Activated CD8-positive, alpha-beta memory T cell treated with anti-CD3 and anti-CD28 coated beads for 1 hour (primary cell): ENCODE measurements at regions not wholly inside any gene's neighbourhood (a gene's known extent, or its start where the extent isn't known, plus 50 kb on each side); places are given as distances from the start of the nearest gene placed in this dataset.

Experiments used
- DNase-seq, 2 donors: peaks; one replicate each; pipeline ENCODE4 v3.0.0-alpha.2; 2020; ENCODE audit warnings: low read depth in 1 of 2; ENCODE audit errors: extremely low read depth in 1 of 2

- no peak for DNase-seq
Observed at GRCh38 chr9:135249711-135250110, 162.2 kb downstream of the OLFM1 start.

- DNase-seq: no peak
Observed at GRCh38 chr9:135251331-135251761, 163.9 kb downstream of the OLFM1 start.

DNA sequence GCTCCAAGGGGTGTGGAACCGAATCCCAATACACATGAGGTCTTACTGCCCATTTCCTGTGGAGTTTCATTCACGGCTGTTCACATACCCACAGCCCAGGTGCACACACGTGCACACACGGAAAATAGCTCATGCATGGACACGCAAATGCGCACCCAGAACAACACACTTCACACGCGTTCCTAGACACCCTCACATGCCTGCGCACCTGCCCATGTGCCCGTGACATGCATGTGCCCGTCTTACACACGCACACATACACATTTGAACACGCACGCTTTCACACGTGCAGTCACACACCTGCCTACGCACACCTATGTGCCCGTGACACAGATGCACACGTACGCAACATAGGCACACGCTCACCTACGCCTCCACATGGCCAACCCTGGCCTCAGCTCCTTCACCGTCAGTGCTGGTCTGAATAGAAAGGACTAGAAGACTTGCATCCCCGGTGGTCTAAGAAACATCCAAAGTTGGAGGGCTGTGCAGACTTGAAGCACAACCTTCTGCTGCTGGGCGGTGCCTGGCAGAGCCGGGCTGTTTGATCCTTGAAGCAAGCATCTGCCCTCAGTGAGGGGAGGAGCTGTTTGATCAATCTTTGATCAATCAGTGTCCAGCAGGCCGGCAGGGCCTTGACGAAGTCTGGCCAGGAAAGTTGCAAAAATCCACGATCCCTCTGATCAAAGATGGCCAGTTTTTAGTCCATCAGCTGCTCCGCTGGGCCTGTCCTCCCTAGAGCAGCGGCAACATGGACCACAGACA is 164.7 kb downstream of the OLFM1 start:
- DNase-seq: no peak

- DNase-seq: no peak
Observed at GRCh38 chr9:135252980-135253304, 165.5 kb downstream of the OLFM1 start.

DNA sequence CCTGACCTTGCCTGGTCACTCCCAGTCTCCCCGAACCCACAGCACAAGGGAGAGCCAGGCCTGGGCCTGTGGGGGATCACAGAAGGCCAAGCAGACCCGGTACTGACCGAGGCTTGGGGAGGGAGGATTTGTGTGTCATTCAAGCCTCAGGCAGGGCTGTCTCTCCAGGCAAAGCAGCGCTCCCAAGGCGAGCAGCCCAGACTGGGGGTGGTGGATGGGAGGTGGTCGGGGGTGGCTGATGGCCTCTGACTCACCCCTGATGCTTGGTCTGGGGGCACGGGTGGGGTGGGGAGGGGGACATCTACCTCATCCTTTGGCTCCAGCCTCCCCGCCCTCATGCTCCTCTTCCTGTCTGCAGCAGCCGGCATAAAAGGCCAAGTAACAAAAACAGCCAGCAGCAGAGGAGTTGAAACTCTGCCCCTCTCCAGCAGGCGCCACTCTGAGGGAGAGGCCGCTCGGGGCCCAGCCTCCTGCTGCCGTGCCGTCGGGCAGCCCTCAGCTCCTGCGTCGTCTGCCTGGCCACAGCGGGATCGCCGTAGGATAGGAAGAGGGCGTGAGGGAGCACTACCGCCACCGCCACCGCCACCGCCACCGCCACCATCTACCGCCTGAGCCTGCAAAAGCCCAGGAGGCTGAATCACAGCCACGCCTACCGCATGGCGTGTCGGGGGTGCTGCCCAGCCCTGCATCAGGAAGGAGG is 166.0 kb downstream of the OLFM1 start:
- DNase-seq: no peak

- no peak for DNase-seq
Observed at GRCh38 chr9:135254176-135255032, 166.9 kb downstream of the OLFM1 start.

- no peak for DNase-seq
Observed at GRCh38 chr9:135255033-135255840, 167.8 kb downstream of the OLFM1 start.

- DNase-seq: no peak
Observed at GRCh38 chr9:135255841-135256580, 168.5 kb downstream of the OLFM1 start.

DNA sequence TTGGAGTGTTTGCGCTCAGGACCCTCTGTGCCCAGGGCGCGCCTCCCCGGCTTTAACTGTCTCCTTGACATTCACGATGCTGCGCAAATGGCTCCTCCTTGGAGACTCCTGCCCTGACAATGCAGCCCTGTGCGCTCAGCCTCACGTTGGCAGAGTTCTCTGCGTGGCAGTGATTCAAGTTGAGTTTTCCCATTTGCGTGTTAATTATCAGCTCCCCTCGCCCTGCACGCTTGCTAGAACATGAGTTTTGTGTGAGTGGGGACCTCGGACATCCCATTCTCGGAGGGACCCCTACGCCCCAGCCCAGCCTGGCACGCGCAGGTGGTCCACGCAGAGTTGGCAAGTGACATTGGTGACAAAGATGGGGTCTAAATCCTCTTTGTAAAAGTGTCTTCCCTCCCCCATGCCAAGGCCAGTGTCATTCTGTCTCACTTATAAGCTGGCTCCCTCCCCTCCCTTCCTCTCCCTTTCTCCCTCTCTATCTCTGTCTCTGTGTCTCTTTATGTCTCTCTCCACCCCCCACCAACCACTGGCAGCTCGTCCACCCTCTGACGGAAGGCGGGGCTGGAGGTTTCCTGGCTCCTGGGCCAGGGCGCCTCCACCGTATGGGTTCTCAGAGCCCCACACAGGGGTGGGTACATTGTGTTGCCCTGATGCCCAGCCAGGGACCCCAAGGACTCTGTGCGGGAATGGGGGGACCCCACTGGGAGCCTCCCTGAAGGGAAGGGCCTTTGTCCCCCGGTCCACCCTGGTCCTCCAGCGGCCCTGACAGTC is 169.3 kb downstream of the OLFM1 start:
- DNase-seq: no peak

- no peak for DNase-seq
Observed at GRCh38 chr9:135258461-135258860, 171.0 kb downstream of the OLFM1 start.

- DNase-seq: no peak
Observed at GRCh38 chr9:135259273-135259672, 171.8 kb downstream of the OLFM1 start.

DNA sequence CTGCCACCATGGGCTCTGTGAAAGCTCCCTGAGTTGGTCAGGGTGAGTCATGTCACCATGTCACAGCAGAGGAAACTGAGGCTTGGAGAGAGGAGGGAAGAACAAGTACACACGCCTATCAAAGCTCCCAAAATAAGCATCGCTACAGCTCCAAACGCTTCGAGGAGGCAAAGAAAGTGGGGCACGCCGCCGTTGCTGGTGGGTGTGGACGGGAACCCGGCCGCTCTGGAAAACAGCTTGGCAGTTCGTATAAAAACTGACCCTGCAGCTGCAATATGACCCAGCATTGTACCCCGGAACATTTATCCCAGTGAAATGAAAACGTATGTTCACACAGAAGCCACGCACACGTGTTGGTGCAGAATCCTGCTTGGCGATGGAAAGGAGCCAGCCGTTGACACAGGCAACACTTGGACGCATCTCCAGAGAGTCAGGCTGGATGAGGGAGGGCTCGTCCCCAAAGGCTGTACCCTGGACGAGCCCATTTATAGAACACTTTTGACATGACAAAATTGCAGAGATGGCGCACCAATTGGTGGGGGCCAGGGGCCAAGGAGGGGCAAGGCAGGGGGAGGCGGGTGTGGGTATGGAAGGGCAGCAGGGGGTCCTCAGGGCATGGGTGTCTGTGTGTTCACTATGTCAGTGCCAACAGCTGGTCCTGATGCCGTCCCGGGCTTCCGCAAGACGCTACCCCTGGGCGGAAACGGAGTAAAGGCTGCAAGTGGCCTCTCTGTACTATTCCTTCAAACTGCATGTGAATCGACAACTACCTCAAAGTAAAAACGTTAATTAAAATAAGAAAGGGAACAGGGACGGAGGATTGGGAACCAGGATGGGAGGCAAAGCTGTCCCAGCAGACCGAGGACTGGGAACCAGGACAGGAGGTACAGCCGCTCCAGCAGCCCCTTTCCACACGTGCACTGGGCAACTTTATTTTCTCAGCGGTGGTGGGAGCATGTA is 173.0 kb downstream of the OLFM1 start:
- DNase-seq: no peak

DNA sequence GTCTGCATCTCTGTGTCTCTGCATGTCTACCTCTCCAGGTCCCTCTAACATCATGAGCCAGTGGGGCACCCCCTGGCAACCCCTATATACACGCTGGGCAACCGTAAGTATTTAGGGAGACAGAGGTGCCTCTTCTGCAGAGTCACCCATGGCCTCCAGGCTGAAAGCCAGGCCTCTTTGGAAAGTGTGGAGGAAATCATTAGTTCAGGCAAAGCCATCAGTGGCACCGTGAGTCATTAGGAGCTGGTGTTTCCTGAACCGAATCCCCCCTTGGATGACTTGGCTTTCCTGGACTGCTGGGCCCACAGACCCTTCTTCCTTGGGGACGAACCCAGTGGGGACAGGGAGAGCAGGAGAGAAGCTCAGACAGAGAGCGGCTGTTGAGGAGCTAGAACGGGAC is 174.8 kb downstream of the OLFM1 start:
- DNase-seq: no peak

DNA sequence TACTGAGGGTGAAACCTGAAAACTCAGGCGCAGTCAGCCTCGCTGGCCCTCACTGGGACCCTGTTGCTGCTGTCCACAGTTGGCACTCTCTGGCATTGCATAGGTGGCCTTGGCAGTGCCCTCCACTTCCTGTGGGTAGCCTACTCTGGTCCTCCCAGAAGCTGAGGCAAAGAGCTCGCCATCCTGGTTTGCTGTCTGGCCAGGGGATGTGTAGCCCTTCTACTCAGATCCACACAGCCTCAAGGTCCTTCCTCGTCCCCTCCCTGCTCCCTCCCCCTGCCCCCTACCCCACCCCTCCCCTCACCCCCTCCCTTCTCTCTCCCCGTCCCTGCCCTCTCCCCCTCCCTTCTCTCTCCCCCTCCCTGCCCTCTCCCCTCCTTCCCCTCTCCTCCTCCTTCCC is 176.0 kb downstream of the OLFM1 start:
- no peak for DNase-seq

DNA sequence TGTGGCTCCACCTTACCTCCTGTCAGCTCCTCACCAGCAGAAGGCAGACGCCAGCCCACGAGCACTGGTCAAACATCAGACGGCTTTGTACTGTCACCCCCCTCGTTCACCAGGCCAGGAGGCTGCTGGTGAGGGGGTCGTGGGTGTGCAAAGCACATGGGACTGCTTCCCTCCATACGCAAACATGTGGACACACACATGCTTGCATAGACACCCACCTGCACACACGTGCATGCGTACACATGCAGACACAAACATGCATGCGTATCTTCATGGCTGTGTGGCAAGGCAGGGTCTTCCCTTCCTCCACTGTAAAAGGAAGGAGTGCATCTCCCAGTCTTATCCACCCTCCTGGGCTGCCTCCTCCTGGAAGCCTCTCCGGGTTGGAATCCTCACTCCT is 178.5 kb downstream of the OLFM1 start:
- DNase-seq: no peak

DNA sequence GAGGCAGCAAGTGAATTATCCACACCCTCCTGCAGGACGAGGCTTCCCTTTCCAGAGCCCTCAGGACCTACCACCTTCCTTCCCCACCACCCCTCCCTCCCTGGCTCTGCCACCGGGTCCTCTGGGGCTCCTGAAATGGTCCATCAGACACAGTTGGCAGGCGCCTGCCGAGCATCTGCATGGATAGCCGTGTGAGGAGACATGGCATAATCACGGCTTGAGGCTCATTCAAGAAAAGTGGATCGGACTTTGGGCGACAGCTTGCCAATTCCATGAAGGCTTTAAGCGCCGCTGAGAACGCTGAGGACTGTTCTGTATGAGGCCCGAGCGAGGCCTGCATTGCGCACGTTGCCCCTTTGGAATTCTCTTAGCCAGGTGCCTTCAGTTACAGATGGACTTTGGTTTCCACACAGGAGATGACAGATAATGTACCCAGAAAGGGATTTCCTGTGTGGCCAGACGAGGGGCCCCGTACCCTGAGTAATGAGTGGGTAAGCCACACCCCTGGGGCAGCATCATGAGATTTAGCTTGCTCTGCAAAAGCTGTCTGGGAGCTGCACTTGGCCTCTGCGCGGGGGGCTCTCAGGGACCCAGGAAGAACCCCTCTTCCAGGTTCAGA is 179.8 kb downstream of the OLFM1 start:
- DNase-seq: no peak

DNA sequence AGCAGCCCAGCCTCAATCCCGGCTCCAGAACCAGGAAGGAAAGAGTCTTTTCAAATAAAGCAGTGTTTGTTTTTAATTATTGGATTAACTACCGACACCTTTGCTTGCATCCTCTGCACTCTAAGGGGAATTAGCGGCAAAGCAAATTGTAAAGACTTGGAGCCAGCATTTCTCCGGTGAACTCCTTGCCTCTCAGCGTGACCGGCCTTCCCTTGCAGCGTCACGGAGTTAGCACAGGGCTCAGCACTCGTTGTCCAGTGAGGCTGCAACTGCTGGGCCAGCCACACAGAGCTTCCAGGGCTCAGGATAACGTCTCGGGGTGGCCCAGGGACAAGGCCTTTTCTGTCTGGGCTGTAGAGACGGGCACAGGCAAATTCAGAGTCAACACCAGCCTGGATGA is 180.6 kb downstream of the OLFM1 start:
- no peak for DNase-seq

DNA sequence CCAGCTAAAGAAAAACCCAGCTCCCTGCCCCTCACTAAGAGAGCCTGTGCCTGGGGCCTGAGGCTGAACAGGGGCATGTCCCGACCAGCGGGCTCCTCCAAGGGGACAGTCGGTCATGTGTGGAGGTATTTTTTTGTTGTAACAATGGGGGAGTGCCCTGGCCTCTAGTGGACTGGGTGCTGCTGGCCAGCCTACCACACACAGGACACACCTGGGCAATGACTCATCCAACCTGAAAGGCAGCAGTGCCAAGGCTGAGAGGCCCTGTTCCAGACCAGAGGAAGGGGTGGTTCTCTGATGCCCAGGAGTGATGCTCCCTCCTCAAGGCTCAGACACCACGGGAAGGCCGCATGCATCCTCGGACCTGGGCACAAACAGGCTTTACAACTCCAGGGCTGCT is 181.5 kb downstream of the OLFM1 start:
- no peak for DNase-seq
